H1 (cell line): ENCODE measurements at regions not wholly inside any gene's neighbourhood (a gene's known extent, or its start where the extent isn't known, plus 50 kb on each side); places are given as distances from the start of the nearest gene placed in this dataset.

Experiments used
- CTCF ChIA-PET: fragments of 300-600 bp; sonication (Branson Sonifier 250); formaldehyde crosslinking; loops from one replicate; lab custom pipeline; 2021; ENCODE audit not compliant: partially characterized antibody; lab: Charles Lee
- POLR2A ChIA-PET: fragments of 300-600 bp; sonication (Branson Sonifier 250); formaldehyde crosslinking; loops from one replicate; lab custom pipeline; 2021; ENCODE audit warnings: inconsistent platforms; ENCODE audit not compliant: partially characterized antibody; lab: Charles Lee
- DNase-seq, 2 experiments: peaks; one replicate each; pipeline versions ENCODE4 v3.0.0 to v3.0.0-alpha.2; 2010 to 2022; ENCODE audit warnings: low spot score in 2 of 2, low read depth in 1 of 2, mixed read lengths in 1 of 2
- FAIRE-seq: peaks from 2 replicates; lab custom pipeline; 2011; peaks lifted over from hg19 to GRCh38; lab: Jason Lieb, UNC
- H2AFZ ChIP-seq: 2 replicates; pipeline ENCODE4 v1.8.1; 2012; ENCODE audit warnings: low read length, inconsistent platforms
- H2AK5ac ChIP-seq: 2 replicates; pipeline ENCODE4 v1.6.1; 2013; ENCODE audit warnings: low read depth, low read length
- H2BK120ac ChIP-seq: replicated peaks from 2 replicates; pipeline ENCODE3; 2013; ENCODE audit warnings: low read depth, low read length, inconsistent platforms
- H2BK12ac ChIP-seq: 2 replicates; pipeline ENCODE4 v1.6.1; 2013; ENCODE audit warnings: low read depth, low read length
- H2BK15ac ChIP-seq: 2 replicates; pipeline ENCODE4 v1.6.1; 2013; ENCODE audit warnings: low read length
- H2BK20ac ChIP-seq: 2 replicates; pipeline ENCODE4 v1.6.1; 2013; ENCODE audit warnings: low read length
- H2BK5ac ChIP-seq: 2 replicates; pipeline ENCODE4 v1.6.1; 2013; ENCODE audit warnings: low read depth, low read length
- H3K14ac ChIP-seq: 2 replicates; pipeline ENCODE4 v1.6.1; 2013; ENCODE audit warnings: inconsistent platforms; ENCODE audit not compliant: insufficient read length
- H3K18ac ChIP-seq: 2 replicates; pipeline ENCODE4 v1.6.1; 2013; ENCODE audit warnings: low read length; ENCODE audit errors: extremely low read depth
- H3K23ac ChIP-seq: 2 replicates; pipeline ENCODE4 v1.6.1; 2013; ENCODE audit warnings: inconsistent platforms; ENCODE audit not compliant: insufficient read length
- H3K23me2 ChIP-seq: 2 replicates; pipeline ENCODE4 v1.6.1; 2013; ENCODE audit warnings: low read depth, low read length
- H3K27ac ChIP-seq: 2 replicates; pipeline ENCODE4 v1.6.1; 2011; ENCODE audit warnings: low read depth, low read length, inconsistent platforms
- H3K27me3 ChIP-seq, 4 experiments: replicated peaks in 1 of 4; 1 replicate in 1 of 4; 2 replicates in 3 of 4; pipeline versions ENCODE4 v1.6.1 to v1.8.1; 2011 to 2013; ENCODE audit warnings: low read length in 3 of 4, mild to moderate bottlenecking in 3 of 4, inconsistent platforms in 2 of 4, mixed read lengths in 2 of 4, moderate library complexity in 1 of 4; ENCODE audit not compliant: control insufficient read depth in 3 of 4, insufficient read depth in 3 of 4; ENCODE audit errors: extremely low read depth in 1 of 4
- H3K36me3 ChIP-seq, 4 experiments: 2 replicates each; pipeline versions ENCODE4 v1.6.1 to v1.8.1; 2011 to 2013; ENCODE audit warnings: mild to moderate bottlenecking in 4 of 4, low read length in 3 of 4, moderate library complexity in 2 of 4, control low read depth in 1 of 4, inconsistent platforms in 1 of 4; ENCODE audit not compliant: insufficient read depth in 4 of 4, control insufficient read depth in 2 of 4
- H3K4ac ChIP-seq: replicated peaks from 2 replicates; pipeline ENCODE3; 2013; ENCODE audit warnings: low read length, low read depth, mixed read lengths, inconsistent platforms; ENCODE audit not compliant: insufficient read length
- H3K4me1 ChIP-seq, 4 experiments: replicated peaks in 1 of 4; 1 replicate in 1 of 4; 2 replicates in 3 of 4; pipeline versions ENCODE4 v1.6.1 to v1.8.1; 2011 to 2013; ENCODE audit warnings: low read length in 3 of 4, inconsistent platforms in 2 of 4, mixed read lengths in 1 of 4; ENCODE audit not compliant: insufficient read depth in 4 of 4, control insufficient read depth in 3 of 4
- H3K4me2 ChIP-seq, 2 experiments: 2 replicates each; pipeline versions ENCODE4 v1.6.1 to v1.8.1; 2011 to 2013; ENCODE audit warnings: low read depth in 2 of 2, low read length in 2 of 2, control low read depth in 1 of 2, inconsistent platforms in 1 of 2, mild to moderate bottlenecking in 1 of 2; ENCODE audit not compliant: insufficient read depth in 1 of 2
- H3K4me3 ChIP-seq, 4 experiments: fragments of 200-600, 300-600 bp in 1 of 4; sonication (generic), shearing (Covaris generic), sonication (Bioruptor Twin) in 1 of 4; 2 replicates each; pipeline versions ENCODE4 v1.5.1 to v1.8.1; 2011 to 2016; ENCODE audit warnings: low read length in 4 of 4, low read depth in 3 of 4, control low read depth in 2 of 4, inconsistent platforms in 2 of 4, mild to moderate bottlenecking in 2 of 4, mixed read lengths in 1 of 4, moderate library complexity in 1 of 4; ENCODE audit not compliant: insufficient read depth in 2 of 4; ENCODE audit errors: extremely low read depth in 1 of 4
- H3K56ac ChIP-seq: replicated peaks from 2 replicates; pipeline ENCODE3; 2013; ENCODE audit warnings: low read depth, mild to moderate bottlenecking, mixed read lengths, low read length, inconsistent platforms; ENCODE audit not compliant: insufficient read length
- H3K79me1 ChIP-seq: 2 replicates; pipeline ENCODE4 v1.6.1; 2013; ENCODE audit warnings: low read depth, low read length, control low read depth
- H3K79me2 ChIP-seq, 2 experiments: 2 replicates each; pipeline versions ENCODE4 v1.6.1 to v1.8.1; 2012 to 2013; ENCODE audit warnings: low read length in 2 of 2, mild to moderate bottlenecking in 2 of 2, inconsistent platforms in 1 of 2; ENCODE audit not compliant: insufficient read depth in 2 of 2, control insufficient read depth in 1 of 2
- H3K9ac ChIP-seq, 4 experiments: replicated peaks in 1 of 4; 1 replicate in 1 of 4; 2 replicates in 3 of 4; pipeline versions ENCODE4 v1.6.1 to v1.8.1; 2011 to 2013; ENCODE audit warnings: low read depth in 3 of 4, low read length in 3 of 4, control low read depth in 2 of 4, mild to moderate bottlenecking in 2 of 4, moderate library complexity in 2 of 4, inconsistent platforms in 1 of 4; ENCODE audit errors: extremely low read depth in 1 of 4
- H3K9me3 ChIP-seq, 2 experiments: 2 replicates each; pipeline versions ENCODE4 v1.6.1 to v1.8.1; 2012 to 2013; ENCODE audit warnings: mild to moderate bottlenecking in 2 of 2, moderate library complexity in 2 of 2, control low read depth in 1 of 2, inconsistent platforms in 1 of 2, low read depth in 1 of 2, low read length in 1 of 2, mixed read lengths in 1 of 2; ENCODE audit not compliant: insufficient read depth in 2 of 2
- H4K20me1 ChIP-seq, 2 experiments: replicated peaks in 1 of 2; 2 replicates each; pipeline versions ENCODE3 to v1.8.1; 2011 to 2013; ENCODE audit warnings: inconsistent platforms in 2 of 2, low read length in 2 of 2, mild to moderate bottlenecking in 1 of 2; ENCODE audit not compliant: insufficient read depth in 2 of 2, control insufficient read depth in 1 of 2
- H4K5ac ChIP-seq: 2 replicates; pipeline ENCODE4 v1.6.1; 2013; ENCODE audit warnings: low read length, low read depth, mixed read lengths, inconsistent platforms; ENCODE audit not compliant: insufficient read length
- H4K8ac ChIP-seq: 2 replicates; pipeline ENCODE4 v1.8.0; 2013; ENCODE audit warnings: mild to moderate bottlenecking, moderate library complexity, low read length, inconsistent platforms; ENCODE audit not compliant: insufficient read depth; ENCODE audit errors: extremely low read depth
- H4K91ac ChIP-seq: replicated peaks from 2 replicates; pipeline ENCODE3; 2013; ENCODE audit warnings: low read length, mixed read lengths, inconsistent platforms; ENCODE audit not compliant: insufficient read length
- BRCA1 ChIP-seq: IDR thresholded peaks from 2 replicates; pipeline ENCODE4 v1.6.1; 2012; ENCODE audit warnings: low read depth, low read length, improper control_type of control experiment
- CHD2 ChIP-seq: IDR thresholded peaks from 2 replicates; pipeline ENCODE4 v1.6.1; 2012; ENCODE audit warnings: low read length, improper control_type of control experiment
- CREB1 ChIP-seq: IDR thresholded peaks from 2 replicates; pipeline ENCODE4 v1.6.1; 2012; ENCODE audit warnings: inconsistent platforms
- FOSL1 ChIP-seq: IDR thresholded peaks from 2 replicates; pipeline ENCODE4 v1.6.1; 2011; ENCODE audit warnings: mild to moderate bottlenecking, low read depth, low read length, moderate library complexity; ENCODE audit not compliant: insufficient read depth
- HDAC6 ChIP-seq: IDR thresholded peaks from one replicate; pipeline ENCODE4 v1.7.1; 2012; ENCODE audit warnings: low read depth, mild to moderate bottlenecking, inconsistent platforms, low read length, moderate library complexity
- KDM1A ChIP-seq: fragments of 200-600, 300-600 bp; sonication (generic); IDR thresholded peaks from 2 replicates; pipeline ENCODE4 v1.7.1; 2016; ENCODE audit warnings: mild to moderate bottlenecking, low read length, borderline replicate concordance
- RAD21 ChIP-seq, 2 experiments: IDR thresholded peaks in 1 of 2; conservative IDR thresholded peaks in 1 of 2; 2 replicates each; pipeline ENCODE4 v1.6.1; 2011; ENCODE audit warnings: low read depth in 2 of 2, low read length in 2 of 2, improper control_type of control experiment in 1 of 2, inconsistent platforms in 1 of 2, mild to moderate bottlenecking in 1 of 2, moderate library complexity in 1 of 2
- RBBP5 ChIP-seq: IDR thresholded peaks from 2 replicates; pipeline ENCODE4 v1.7.1; 2012; ENCODE audit warnings: low read depth, mild to moderate bottlenecking, inconsistent platforms, low read length, moderate library complexity, borderline replicate concordance
- RNF2 ChIP-seq: fragments of 200-900, 300-1000 bp; sonication (generic); IDR thresholded peaks from 2 replicates; pipeline ENCODE4 v1.7.1; 2016; ENCODE audit warnings: borderline replicate concordance, low read depth, mild to moderate bottlenecking, antibody characterized with exemption, low read length; ENCODE audit not compliant: poor library complexity, severe bottlenecking; ENCODE audit errors: missing control alignments
- RXRA ChIP-seq: IDR thresholded peaks from 2 replicates; pipeline ENCODE4 v1.6.1; 2011; ENCODE audit warnings: low read depth, mild to moderate bottlenecking, low read length, moderate library complexity; ENCODE audit not compliant: insufficient read depth
- SIX5 ChIP-seq: IDR thresholded peaks from 2 replicates; pipeline ENCODE4 v1.6.1; 2011; ENCODE audit warnings: mild to moderate bottlenecking, low read depth, low read length
- ZNF274 ChIP-seq: IDR thresholded peaks from 2 replicates; pipeline ENCODE4 v1.7.0; 2012; ENCODE audit warnings: low read length, borderline replicate concordance; ENCODE audit errors: extremely low read depth
- TF ChIP-seq, protein P1 (sequence below), 3 experiments: IDR thresholded peaks; 1 replicate in 2 of 3; 2 replicates in 1 of 3; pipeline versions ENCODE4 v1.5.1 to v1.6.1; 2011; ENCODE audit warnings: low read length in 3 of 3, mild to moderate bottlenecking in 3 of 3, inconsistent platforms in 2 of 3, low read depth in 1 of 3, moderate library complexity in 1 of 3; ENCODE audit not compliant: insufficient read depth in 1 of 3; ENCODE audit errors: control extremely low read depth in 1 of 3

DNA sequence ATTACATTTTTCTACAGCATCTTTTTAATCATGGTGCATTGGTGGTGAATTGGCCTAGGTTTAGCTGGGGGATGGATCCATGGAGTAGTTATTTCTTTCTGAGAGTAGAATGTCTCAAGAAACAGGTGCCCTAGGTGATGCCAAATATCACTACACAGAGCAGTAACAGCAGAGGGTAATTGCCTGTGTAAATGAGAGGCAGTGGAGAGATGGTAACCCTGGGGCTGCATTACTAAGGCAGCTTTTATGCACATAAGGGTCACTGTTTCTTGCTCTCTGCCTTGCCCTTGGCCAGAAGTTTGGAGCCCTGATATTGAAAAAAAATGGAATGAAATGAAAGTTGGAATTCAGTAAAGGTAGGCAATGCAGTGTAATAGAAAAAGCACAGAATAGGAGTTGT, 604.0 kb downstream of the NOVA1 start:
- Histone ChIP-seq H3K14ac (no peak overlapping the region), H3K79me2 (no peaks in the 10 kb centered on the region), H4K8ac (no peak overlapping the region), H3K27ac (no peak overlapping the region), H4K5ac (no peak overlapping the region), H3K4me2 (no peak overlapping the region), H2BK120ac (no peak overlapping the region), H3K4ac (no peak overlapping the region), H2BK5ac (no peak overlapping the region), H3K56ac (no peak overlapping the region), H2AK5ac (no peak overlapping the region), H4K20me1 (no peaks in the 10 kb centered on the region), H3K79me1 (no peaks in the 10 kb centered on the region), H2BK15ac (no peak overlapping the region), H3K18ac (no peak overlapping the region), H2BK12ac (no peak overlapping the region), H3K27me3 (no peaks in the 10 kb centered on the region), H4K91ac (no peak overlapping the region), H3K9ac (no peak overlapping the region), H3K36me3 (no peaks in the 10 kb centered on the region), H3K4me3 (no peak overlapping the region), H3K4me1 (no peaks in the 10 kb centered on the region; a peak in 1 of 7 replicates), H3K23ac (no peak overlapping the region), H2AFZ (no peak overlapping the region), H3K9me3 (no peaks in the 10 kb centered on the region), H2BK20ac (no peak overlapping the region), H3K23me2 (no peaks in the 10 kb centered on the region)
- CTCF ChIA-PET = interaction anchor here (2.7 kb wide), 1 partner anchor 14 kb away, joined by 9 read pairs; no protein-coding TSS in a partner anchor
- DNase-seq = no peak
- FAIRE-seq = no peak
- POLR2A ChIA-PET = no interaction called here
- TF ChIP-seq ZNF274 = no peak
- no peak for TF ChIP-seq SIX5
- TF ChIP-seq, protein P1, sequence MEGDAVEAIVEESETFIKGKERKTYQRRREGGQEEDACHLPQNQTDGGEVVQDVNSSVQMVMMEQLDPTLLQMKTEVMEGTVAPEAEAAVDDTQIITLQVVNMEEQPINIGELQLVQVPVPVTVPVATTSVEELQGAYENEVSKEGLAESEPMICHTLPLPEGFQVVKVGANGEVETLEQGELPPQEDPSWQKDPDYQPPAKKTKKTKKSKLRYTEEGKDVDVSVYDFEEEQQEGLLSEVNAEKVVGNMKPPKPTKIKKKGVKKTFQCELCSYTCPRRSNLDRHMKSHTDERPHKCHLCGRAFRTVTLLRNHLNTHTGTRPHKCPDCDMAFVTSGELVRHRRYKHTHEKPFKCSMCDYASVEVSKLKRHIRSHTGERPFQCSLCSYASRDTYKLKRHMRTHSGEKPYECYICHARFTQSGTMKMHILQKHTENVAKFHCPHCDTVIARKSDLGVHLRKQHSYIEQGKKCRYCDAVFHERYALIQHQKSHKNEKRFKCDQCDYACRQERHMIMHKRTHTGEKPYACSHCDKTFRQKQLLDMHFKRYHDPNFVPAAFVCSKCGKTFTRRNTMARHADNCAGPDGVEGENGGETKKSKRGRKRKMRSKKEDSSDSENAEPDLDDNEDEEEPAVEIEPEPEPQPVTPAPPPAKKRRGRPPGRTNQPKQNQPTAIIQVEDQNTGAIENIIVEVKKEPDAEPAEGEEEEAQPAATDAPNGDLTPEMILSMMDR (IDR thresholded peaks at IDR 0.05; ENCODE audit: control extremely low read depth in 1 of 3, insufficient read depth in 1 of 3, low read depth in 1 of 3, low read length in 3 of 3) = no peak
- no peak for TF ChIP-seq RNF2
- no peak for TF ChIP-seq CHD2
- TF ChIP-seq BRCA1 = no peak
- TF ChIP-seq CREB1 = no peak
- no peak for TF ChIP-seq KDM1A
- TF ChIP-seq HDAC6 = no peak
- TF ChIP-seq RAD21 (IDR thresholded peaks at IDR 0.05 in 1 of 2, conservative IDR thresholded peaks at IDR 0.05 in 1 of 2; ENCODE audit: low read depth in 2 of 2, low read length in 2 of 2) = no peak
- no peak for TF ChIP-seq RXRA
- TF ChIP-seq RBBP5 = no peak
- TF ChIP-seq FOSL1 = no peak
